ENCODE measurements at regions not wholly inside any gene's neighbourhood (a gene's known extent, or its start where the extent isn't known, plus 50 kb on each side); places are given as distances from the start of the nearest gene placed in this dataset.
"Not testable (repeated sequence)": the region's sequence is repeated elsewhere in the genome, so short reads cannot be mapped to it uniquely, and the experiment has no call there.

GRCh38 chr6:27826612-27826985, 85.6 kb downstream of the OR2B2 start:
- DNase-seq (ENCODE audit: low spot score) = not testable (repeated sequence)

- peak; percentile 48 for DNase-seq (ENCODE audit: low spot score)
Measured at GRCh38 chr6:27825848-27826611, 86.2 kb downstream of the OR2B2 start.

GRCh38 chr6:27825025-27825793, 87.0 kb downstream of the OR2B2 start:
- DNase-seq (ENCODE audit: low spot score) = peak; percentile 43

GRCh38 chr6:27824211-27825024, 87.8 kb downstream of the OR2B2 start:
- DNase-seq (ENCODE audit: low spot score) = peak; percentile 46

GRCh38 chr6:27823714-27824210, 88.4 kb downstream of the OR2B2 start:
- peak; percentile 80 for DNase-seq (ENCODE audit: low spot score)

GRCh38 chr6:27816906-27817305, 95.3 kb downstream of the OR2B2 start:
- no peak for DNase-seq (ENCODE audit: low spot score)

- DNase-seq (ENCODE audit: low spot score) = peak; percentile 84
Measured at GRCh38 chr6:27814665-27815424, 97.4 kb downstream of the OR2B2 start.

- DNase-seq (ENCODE audit: low spot score) = not testable (repeated sequence)
Measured at GRCh38 chr6:27814415-27814664, 97.9 kb downstream of the OR2B2 start.

GRCh38 chr6:27812805-27813492, 99.2 kb downstream of the OR2B2 start:
- DNase-seq (ENCODE audit: low spot score) = no peak

GRCh38 chr6:27812078-27812804, 100.0 kb downstream of the OR2B2 start:
- DNase-seq (ENCODE audit: low spot score) = no peak

GRCh38 chr6:27811451-27811772, 100.8 kb downstream of the OR2B2 start:
- DNase-seq (ENCODE audit: low spot score) = no peak

GRCh38 chr6:27810768-27811450, 101.3 kb downstream of the OR2B2 start:
- DNase-seq (ENCODE audit: low spot score) = no peak

- peak; percentile 88 for DNase-seq (ENCODE audit: low spot score)
Measured at GRCh38 chr6:27809939-27810767, 102.0 kb downstream of the OR2B2 start.

GRCh38 chr6:27809067-27809938, 102.9 kb downstream of the OR2B2 start:
- no peak for DNase-seq (ENCODE audit: low spot score)

- DNase-seq (ENCODE audit: low spot score) = peak; percentile 36
Measured at GRCh38 chr6:27808242-27809066, 103.7 kb downstream of the OR2B2 start.

- DNase-seq (ENCODE audit: low spot score) = peak; percentile 91
Measured at GRCh38 chr6:27807441-27808241, 104.6 kb downstream of the OR2B2 start.

All from SK-N-DZ (cell line).